ENCODE measurements at regions not wholly inside any gene's neighbourhood (a gene's known extent, or its start where the extent isn't known, plus 50 kb on each side); places are given as distances from the start of the nearest gene placed in this dataset.
A peak's percentile ranks its signal among the peaks of the same experiment; 100 is the strongest.

DNA sequence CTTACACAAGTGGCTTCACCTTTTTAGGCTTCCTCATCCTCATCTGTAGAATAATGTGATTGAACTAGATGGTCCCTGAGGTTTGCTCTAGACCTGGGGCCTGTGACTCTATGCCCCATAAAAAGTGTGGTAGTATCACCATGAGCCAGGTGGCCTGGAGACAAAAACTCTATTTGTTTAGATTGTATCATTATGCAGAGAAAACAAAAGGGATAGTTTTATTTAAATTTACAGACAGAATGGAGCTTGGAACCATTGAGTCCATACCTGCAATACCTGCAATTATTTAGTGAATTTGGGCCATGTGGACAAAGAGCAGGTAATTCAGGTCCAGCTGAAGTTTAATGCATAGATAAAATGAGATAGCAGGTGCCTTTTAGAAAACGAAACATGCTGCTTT, 139.5 kb upstream of the RPL34 start:
- Mint-ChIP-seq H3K4me3 (ENCODE audit: low read depth) (no peak overlapping the region), H3K4me1 (ENCODE audit: low read depth) (peaks cover 41% of the 10 kb centered on the region), H3K27me3 (ENCODE audit: low read depth) (peaks cover 4% of the 10 kb centered on the region), H3K27ac (no peak overlapping the region), H3K36me3 (ENCODE audit: low read depth) (peaks cover 2% of the 10 kb centered on the region), H3K9me3 (no peaks in the 10 kb centered on the region)
- DNase-seq (ENCODE audit: low spot score): no peak
- intact Hi-C loops (cut with micrococcal nuclease): loop anchor here (5.0 kb wide), 2 partner anchors 374 to 449 kb away; no protein-coding TSS in a partner anchor

- DNase-seq (ENCODE audit: low spot score): no peak
- no peak overlapping the region for H3K4me3 Mint-ChIP-seq (ENCODE audit: low read depth)
- no peaks in the 10 kb centered on the region for H3K9me3 Mint-ChIP-seq
- peaks cover 18% of the 10 kb centered on the region for H3K4me1 Mint-ChIP-seq (ENCODE audit: low read depth)
- no peaks in the 10 kb centered on the region for H3K36me3 Mint-ChIP-seq (ENCODE audit: low read depth)
- no peak overlapping the region for H3K27ac Mint-ChIP-seq
- intact Hi-C loops (cut with micrococcal nuclease): no loop called here
- no peaks in the 10 kb centered on the region for H3K27me3 Mint-ChIP-seq (ENCODE audit: low read depth)
Measured at GRCh38 chr4:108477527-108478108, 142.8 kb upstream of the RPL34 start.

- peaks cover 14% of the 10 kb centered on the region for H3K4me1 Mint-ChIP-seq (ENCODE audit: low read depth)
- H3K4me3 Mint-ChIP-seq (ENCODE audit: low read depth): no peak overlapping the region
- no peaks in the 10 kb centered on the region for H3K27me3 Mint-ChIP-seq (ENCODE audit: low read depth)
- H3K36me3 Mint-ChIP-seq (ENCODE audit: low read depth): peaks cover 3% of the 10 kb centered on the region
- no peak overlapping the region for H3K27ac Mint-ChIP-seq
- no peak for DNase-seq (ENCODE audit: low spot score)
- intact Hi-C loops (cut with micrococcal nuclease): no loop called here
- H3K9me3 Mint-ChIP-seq: no peaks in the 10 kb centered on the region
Measured at GRCh38 chr4:108473163-108473720, 147.1 kb upstream of the RPL34 start.

GRCh38 chr4:108466936-108467902, 153.2 kb upstream of the RPL34 start:
- peak; percentile 23 for DNase-seq (ENCODE audit: low spot score)
- Mint-ChIP-seq H3K27me3 (ENCODE audit: low read depth) (no peaks in the 10 kb centered on the region), H3K27ac (peak overlapping the region; percentile 64), H3K9me3 (no peaks in the 10 kb centered on the region), H3K4me3 (ENCODE audit: low read depth) (peak overlapping the region; percentile 19), H3K36me3 (ENCODE audit: low read depth) (peaks cover 3% of the 10 kb centered on the region), H3K4me1 (ENCODE audit: low read depth) (peaks cover 36% of the 10 kb centered on the region)
- intact Hi-C loops (cut with micrococcal nuclease): loop anchor here (2.0 kb wide), 1 partner anchor 34 kb away; no protein-coding TSS in a partner anchor

DNA sequence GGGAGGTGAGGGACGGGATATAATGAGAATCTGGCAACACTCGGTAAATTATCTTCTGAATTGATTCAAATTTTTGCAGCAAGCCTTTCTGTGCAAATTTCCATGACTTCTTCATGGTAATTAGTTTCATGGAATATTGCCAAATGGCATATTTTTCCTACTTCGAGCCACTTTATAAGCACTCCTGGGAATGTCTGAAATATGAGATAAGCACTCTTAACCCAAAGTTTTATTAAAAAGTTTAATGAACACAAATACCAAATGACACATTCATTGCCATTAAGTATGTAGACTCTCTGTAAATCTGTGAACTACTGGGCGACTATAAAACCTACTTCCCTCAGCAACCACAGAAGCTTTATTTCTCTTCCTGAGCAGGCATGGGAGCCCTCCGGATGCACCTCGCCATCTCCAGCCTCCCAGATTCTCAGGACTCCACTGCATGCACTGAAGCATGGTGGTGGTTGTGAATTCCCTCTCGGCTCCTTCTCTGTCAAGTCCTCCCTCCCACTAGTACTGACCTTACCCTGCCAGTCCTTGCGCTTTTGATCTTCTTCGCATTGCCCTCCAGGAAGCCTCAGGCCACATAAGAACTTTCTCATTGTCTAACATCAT, 154.4 kb upstream of the RPL34 start:
- Mint-ChIP-seq H3K4me3 (ENCODE audit: low read depth) (peak overlapping the region; percentile 17), H3K27ac (no peak overlapping the region), H3K27me3 (ENCODE audit: low read depth) (no peaks in the 10 kb centered on the region), H3K36me3 (ENCODE audit: low read depth) (peaks cover 3% of the 10 kb centered on the region), H3K4me1 (ENCODE audit: low read depth) (peaks cover 36% of the 10 kb centered on the region), H3K9me3 (no peaks in the 10 kb centered on the region)
- intact Hi-C loops (cut with micrococcal nuclease): loop anchor here (2.0 kb wide), 1 partner anchor 33 kb away; no protein-coding TSS in a partner anchor
- DNase-seq (ENCODE audit: low spot score): no peak

DNA sequence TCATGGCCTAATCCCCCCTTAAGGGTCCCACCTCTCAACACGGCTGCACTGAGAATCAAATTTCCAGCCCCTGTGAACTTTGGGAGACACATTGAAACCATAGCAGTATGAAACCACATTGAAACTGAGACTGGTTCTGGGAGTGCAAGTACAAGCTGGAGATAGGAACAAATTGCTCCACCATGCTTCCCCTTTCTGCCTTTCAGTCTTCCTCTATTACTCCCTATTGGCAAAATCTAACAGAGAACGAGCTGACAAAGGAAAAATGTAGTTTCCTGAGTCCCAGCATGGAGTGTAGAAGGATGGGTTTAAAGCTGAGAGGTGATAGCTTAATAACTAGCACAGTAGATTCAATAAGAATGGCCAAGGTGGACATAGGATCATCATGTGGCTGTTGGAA, 161.7 kb upstream of the RPL34 start:
- H3K4me3 Mint-ChIP-seq (ENCODE audit: low read depth): no peak overlapping the region
- peaks cover 23% of the 10 kb centered on the region for H3K27me3 Mint-ChIP-seq (ENCODE audit: low read depth)
- H3K36me3 Mint-ChIP-seq (ENCODE audit: low read depth): no peaks in the 10 kb centered on the region
- no peak for DNase-seq (ENCODE audit: low spot score)
- H3K27ac Mint-ChIP-seq: no peak overlapping the region
- H3K4me1 Mint-ChIP-seq (ENCODE audit: low read depth): no peaks in the 10 kb centered on the region
- H3K9me3 Mint-ChIP-seq: no peaks in the 10 kb centered on the region
- intact Hi-C loops (cut with micrococcal nuclease): no loop called here

GRCh38 chr4:108454227-108454626, 166.1 kb upstream of the RPL34 start:
- no peak overlapping the region for H3K27ac Mint-ChIP-seq
- H3K9me3 Mint-ChIP-seq: no peaks in the 10 kb centered on the region
- no peak for DNase-seq (ENCODE audit: low spot score)
- peaks cover 30% of the 10 kb centered on the region for H3K27me3 Mint-ChIP-seq (ENCODE audit: low read depth)
- H3K4me3 Mint-ChIP-seq (ENCODE audit: low read depth): no peak overlapping the region
- peaks cover 3% of the 10 kb centered on the region for H3K4me1 Mint-ChIP-seq (ENCODE audit: low read depth)
- intact Hi-C loops (cut with micrococcal nuclease): no loop called here
- H3K36me3 Mint-ChIP-seq (ENCODE audit: low read depth): no peaks in the 10 kb centered on the region

GRCh38 chr4:108453366-108453765, 167.0 kb upstream of the RPL34 start:
- H3K27ac Mint-ChIP-seq: no peak overlapping the region
- peaks cover 6% of the 10 kb centered on the region for H3K4me1 Mint-ChIP-seq (ENCODE audit: low read depth)
- DNase-seq (ENCODE audit: low spot score): no peak
- intact Hi-C loops (cut with micrococcal nuclease): no loop called here
- H3K9me3 Mint-ChIP-seq: no peaks in the 10 kb centered on the region
- no peak overlapping the region for H3K4me3 Mint-ChIP-seq (ENCODE audit: low read depth)
- H3K36me3 Mint-ChIP-seq (ENCODE audit: low read depth): no peaks in the 10 kb centered on the region
- peaks cover 30% of the 10 kb centered on the region for H3K27me3 Mint-ChIP-seq (ENCODE audit: low read depth)

- H3K36me3 Mint-ChIP-seq (ENCODE audit: low read depth): no peaks in the 10 kb centered on the region
- H3K4me1 Mint-ChIP-seq (ENCODE audit: low read depth): peaks cover 6% of the 10 kb centered on the region
- no peak overlapping the region for H3K27ac Mint-ChIP-seq
- no peaks in the 10 kb centered on the region for H3K9me3 Mint-ChIP-seq
- intact Hi-C loops (cut with micrococcal nuclease): no loop called here
- peaks cover 26% of the 10 kb centered on the region for H3K27me3 Mint-ChIP-seq (ENCODE audit: low read depth)
- no peak overlapping the region for H3K4me3 Mint-ChIP-seq (ENCODE audit: low read depth)
- no peak for DNase-seq (ENCODE audit: low spot score)
Measured at GRCh38 chr4:108450236-108450898, 170.0 kb upstream of the RPL34 start.

DNA sequence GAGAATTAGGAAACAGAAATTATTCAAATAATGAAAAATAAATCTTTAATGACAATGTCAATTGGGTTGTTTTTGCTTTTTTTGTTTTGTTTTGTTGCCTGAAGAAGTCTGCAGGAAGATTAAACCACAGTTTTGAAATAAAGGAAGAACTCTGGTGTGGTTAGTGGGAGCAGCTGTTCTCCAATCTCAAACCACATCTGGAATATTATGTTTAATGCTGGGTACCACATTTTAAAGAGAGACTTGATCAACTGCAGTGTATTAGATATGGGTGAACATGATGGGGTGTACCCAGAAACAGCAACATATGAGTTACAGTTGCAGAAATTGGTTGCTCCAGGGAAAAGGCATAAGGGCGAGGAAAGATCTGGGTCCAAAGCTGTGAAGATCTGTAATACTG, 171.2 kb upstream of the RPL34 start:
- Mint-ChIP-seq H3K9me3 (no peaks in the 10 kb centered on the region), H3K4me1 (ENCODE audit: low read depth) (peaks cover 7% of the 10 kb centered on the region), H3K27ac (no peak overlapping the region), H3K27me3 (ENCODE audit: low read depth) (peaks cover 16% of the 10 kb centered on the region), H3K4me3 (ENCODE audit: low read depth) (no peak overlapping the region), H3K36me3 (ENCODE audit: low read depth) (no peaks in the 10 kb centered on the region)
- no peak for DNase-seq (ENCODE audit: low spot score)
- intact Hi-C loops (cut with micrococcal nuclease): no loop called here

DNA sequence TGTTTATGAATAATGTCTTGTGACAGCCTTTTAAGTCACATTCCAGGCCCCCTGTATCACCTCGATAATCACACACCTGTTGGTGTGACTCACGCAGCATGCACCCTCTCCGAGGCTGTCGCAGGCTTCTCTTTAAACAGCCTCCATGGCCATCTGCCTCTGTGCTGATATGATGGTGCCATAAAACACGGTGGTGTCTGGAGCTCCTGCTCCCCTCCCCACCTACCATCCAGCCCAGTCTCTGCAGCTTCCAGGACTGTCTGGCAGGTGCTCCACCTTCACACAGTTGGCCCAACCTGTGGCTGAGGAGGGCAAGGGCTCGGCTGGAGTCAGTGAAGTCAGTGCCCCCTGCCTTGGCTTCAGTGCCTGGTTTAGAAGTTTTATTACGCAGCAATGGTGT, 173.8 kb upstream of the RPL34 start:
- H3K4me1 Mint-ChIP-seq (ENCODE audit: low read depth): peaks cover 12% of the 10 kb centered on the region
- no peak overlapping the region for H3K4me3 Mint-ChIP-seq (ENCODE audit: low read depth)
- intact Hi-C loops (cut with micrococcal nuclease): no loop called here
- no peaks in the 10 kb centered on the region for H3K36me3 Mint-ChIP-seq (ENCODE audit: low read depth)
- peaks cover 10% of the 10 kb centered on the region for H3K27me3 Mint-ChIP-seq (ENCODE audit: low read depth)
- no peak overlapping the region for H3K27ac Mint-ChIP-seq
- no peak for DNase-seq (ENCODE audit: low spot score)
- H3K9me3 Mint-ChIP-seq: no peaks in the 10 kb centered on the region

DNA sequence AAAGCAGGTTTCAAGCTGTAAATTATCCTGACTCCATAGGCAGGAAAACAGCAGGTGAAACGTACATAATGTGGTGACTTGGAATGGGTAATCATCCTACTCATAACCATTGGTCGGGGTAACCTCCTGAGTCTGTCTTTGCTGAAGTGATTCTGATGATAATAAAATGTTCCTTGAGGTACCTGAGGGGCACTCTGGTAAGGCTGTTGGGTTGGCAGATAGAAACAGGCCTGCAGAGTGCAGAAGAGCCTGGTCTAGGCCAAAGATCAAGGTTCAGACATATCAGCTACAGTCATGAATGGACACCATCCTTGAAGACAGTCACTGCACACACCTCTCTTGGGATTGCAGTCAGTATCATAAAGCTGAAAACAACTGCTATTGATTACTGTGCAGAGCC, 174.7 kb upstream of the RPL34 start:
- Mint-ChIP-seq H3K4me3 (ENCODE audit: low read depth) (no peak overlapping the region), H3K27ac (no peak overlapping the region), H3K4me1 (ENCODE audit: low read depth) (peaks cover 12% of the 10 kb centered on the region), H3K36me3 (ENCODE audit: low read depth) (no peaks in the 10 kb centered on the region), H3K27me3 (ENCODE audit: low read depth) (peaks cover 10% of the 10 kb centered on the region), H3K9me3 (no peaks in the 10 kb centered on the region)
- intact Hi-C loops (cut with micrococcal nuclease): no loop called here
- no peak for DNase-seq (ENCODE audit: low spot score)
